MM.1S (cell line): ENCODE measurements at regions not wholly inside any gene's neighbourhood (a gene's known extent, or its start where the extent isn't known, plus 50 kb on each side); places are given as distances from the start of the nearest gene placed in this dataset.

Source experiments
- EZH2 ChIP-seq: fragments of 300-600 bp; sonication (generic); optimal IDR thresholded peaks from 2 replicates; pipeline ENCODE3; 2017; ENCODE audit warnings: low read depth, mild to moderate bottlenecking, antibody characterized with exemption, low read length, mixed read lengths
- TF ChIP-seq, protein P1 (sequence below): fragments of 300-600 bp; sonication (generic); IDR thresholded peaks from 2 replicates; pipeline ENCODE4 v1.5.1; 2016; ENCODE audit warnings: antibody characterized with exemption, low read length, mixed read lengths

GRCh38 chr7:32223721-32224120 lies 153.5 kb upstream of the PDE1C start:
- TF ChIP-seq, protein P1, sequence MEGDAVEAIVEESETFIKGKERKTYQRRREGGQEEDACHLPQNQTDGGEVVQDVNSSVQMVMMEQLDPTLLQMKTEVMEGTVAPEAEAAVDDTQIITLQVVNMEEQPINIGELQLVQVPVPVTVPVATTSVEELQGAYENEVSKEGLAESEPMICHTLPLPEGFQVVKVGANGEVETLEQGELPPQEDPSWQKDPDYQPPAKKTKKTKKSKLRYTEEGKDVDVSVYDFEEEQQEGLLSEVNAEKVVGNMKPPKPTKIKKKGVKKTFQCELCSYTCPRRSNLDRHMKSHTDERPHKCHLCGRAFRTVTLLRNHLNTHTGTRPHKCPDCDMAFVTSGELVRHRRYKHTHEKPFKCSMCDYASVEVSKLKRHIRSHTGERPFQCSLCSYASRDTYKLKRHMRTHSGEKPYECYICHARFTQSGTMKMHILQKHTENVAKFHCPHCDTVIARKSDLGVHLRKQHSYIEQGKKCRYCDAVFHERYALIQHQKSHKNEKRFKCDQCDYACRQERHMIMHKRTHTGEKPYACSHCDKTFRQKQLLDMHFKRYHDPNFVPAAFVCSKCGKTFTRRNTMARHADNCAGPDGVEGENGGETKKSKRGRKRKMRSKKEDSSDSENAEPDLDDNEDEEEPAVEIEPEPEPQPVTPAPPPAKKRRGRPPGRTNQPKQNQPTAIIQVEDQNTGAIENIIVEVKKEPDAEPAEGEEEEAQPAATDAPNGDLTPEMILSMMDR, result no peak
- no peak for TF ChIP-seq EZH2
